ENCODE measurements at regions not wholly inside any gene's neighbourhood (a gene's known extent, or its start where the extent isn't known, plus 50 kb on each side); places are given as distances from the start of the nearest gene placed in this dataset.

DNA sequence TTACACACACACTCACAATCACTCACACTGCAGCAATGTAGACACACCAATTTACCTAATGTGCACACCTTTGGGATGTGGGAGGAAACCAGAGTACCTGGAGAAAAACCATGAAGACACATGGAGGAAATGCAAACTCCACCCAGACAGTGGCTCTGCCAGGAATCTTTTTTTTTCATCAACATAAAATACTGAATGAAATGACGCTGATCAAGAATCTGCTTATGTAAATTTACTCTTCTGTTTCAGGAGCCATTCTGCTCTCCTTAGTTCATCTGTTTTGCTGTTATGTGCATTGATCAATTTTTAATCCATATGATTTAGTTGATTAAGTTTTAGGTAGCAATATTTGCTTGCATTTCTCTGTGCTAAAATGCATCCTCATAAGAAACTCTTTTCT is 414.2 kb upstream of the CCDC54 start:
- TF ChIP-seq, protein P1, sequence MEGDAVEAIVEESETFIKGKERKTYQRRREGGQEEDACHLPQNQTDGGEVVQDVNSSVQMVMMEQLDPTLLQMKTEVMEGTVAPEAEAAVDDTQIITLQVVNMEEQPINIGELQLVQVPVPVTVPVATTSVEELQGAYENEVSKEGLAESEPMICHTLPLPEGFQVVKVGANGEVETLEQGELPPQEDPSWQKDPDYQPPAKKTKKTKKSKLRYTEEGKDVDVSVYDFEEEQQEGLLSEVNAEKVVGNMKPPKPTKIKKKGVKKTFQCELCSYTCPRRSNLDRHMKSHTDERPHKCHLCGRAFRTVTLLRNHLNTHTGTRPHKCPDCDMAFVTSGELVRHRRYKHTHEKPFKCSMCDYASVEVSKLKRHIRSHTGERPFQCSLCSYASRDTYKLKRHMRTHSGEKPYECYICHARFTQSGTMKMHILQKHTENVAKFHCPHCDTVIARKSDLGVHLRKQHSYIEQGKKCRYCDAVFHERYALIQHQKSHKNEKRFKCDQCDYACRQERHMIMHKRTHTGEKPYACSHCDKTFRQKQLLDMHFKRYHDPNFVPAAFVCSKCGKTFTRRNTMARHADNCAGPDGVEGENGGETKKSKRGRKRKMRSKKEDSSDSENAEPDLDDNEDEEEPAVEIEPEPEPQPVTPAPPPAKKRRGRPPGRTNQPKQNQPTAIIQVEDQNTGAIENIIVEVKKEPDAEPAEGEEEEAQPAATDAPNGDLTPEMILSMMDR (IDR thresholded peaks at IDR 0.05; ENCODE audit: insufficient read depth, low read length) = no peak
- TF ChIP-seq POLR2AphosphoS5 (IDR thresholded peaks at IDR 0.05; ENCODE audit: low read depth) = no peak
- TF ChIP-seq, protein P2, sequence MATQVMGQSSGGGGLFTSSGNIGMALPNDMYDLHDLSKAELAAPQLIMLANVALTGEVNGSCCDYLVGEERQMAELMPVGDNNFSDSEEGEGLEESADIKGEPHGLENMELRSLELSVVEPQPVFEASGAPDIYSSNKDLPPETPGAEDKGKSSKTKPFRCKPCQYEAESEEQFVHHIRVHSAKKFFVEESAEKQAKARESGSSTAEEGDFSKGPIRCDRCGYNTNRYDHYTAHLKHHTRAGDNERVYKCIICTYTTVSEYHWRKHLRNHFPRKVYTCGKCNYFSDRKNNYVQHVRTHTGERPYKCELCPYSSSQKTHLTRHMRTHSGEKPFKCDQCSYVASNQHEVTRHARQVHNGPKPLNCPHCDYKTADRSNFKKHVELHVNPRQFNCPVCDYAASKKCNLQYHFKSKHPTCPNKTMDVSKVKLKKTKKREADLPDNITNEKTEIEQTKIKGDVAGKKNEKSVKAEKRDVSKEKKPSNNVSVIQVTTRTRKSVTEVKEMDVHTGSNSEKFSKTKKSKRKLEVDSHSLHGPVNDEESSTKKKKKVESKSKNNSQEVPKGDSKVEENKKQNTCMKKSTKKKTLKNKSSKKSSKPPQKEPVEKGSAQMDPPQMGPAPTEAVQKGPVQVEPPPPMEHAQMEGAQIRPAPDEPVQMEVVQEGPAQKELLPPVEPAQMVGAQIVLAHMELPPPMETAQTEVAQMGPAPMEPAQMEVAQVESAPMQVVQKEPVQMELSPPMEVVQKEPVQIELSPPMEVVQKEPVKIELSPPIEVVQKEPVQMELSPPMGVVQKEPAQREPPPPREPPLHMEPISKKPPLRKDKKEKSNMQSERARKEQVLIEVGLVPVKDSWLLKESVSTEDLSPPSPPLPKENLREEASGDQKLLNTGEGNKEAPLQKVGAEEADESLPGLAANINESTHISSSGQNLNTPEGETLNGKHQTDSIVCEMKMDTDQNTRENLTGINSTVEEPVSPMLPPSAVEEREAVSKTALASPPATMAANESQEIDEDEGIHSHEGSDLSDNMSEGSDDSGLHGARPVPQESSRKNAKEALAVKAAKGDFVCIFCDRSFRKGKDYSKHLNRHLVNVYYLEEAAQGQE (IDR thresholded peaks at IDR 0.05; ENCODE audit: insufficient replicate concordance, low read depth) = no peak
- TF ChIP-seq GABPA (IDR thresholded peaks at IDR 0.05; ENCODE audit: low read depth) = no peak
- TF ChIP-seq SPI1 (IDR thresholded peaks at IDR 0.05; ENCODE audit: borderline replicate concordance, low read depth) = no peak

All from HL-60 (cell line).